A673 (cell line): ENCODE measurements at regions not wholly inside any gene's neighbourhood (a gene's known extent, or its start where the extent isn't known, plus 50 kb on each side); places are given as distances from the start of the nearest gene placed in this dataset.

Experiments
- EZH2 ChIP-seq: fragments of 200-600 bp; sonication (generic); IDR thresholded peaks from 2 replicates; pipeline ENCODE4 v1.6.1; 2017; ENCODE audit warnings: borderline replicate concordance, low read depth, mild to moderate bottlenecking, mixed read lengths, antibody characterized with exemption, low read length; ENCODE audit not compliant: poor library complexity, severe bottlenecking
- TF ChIP-seq, protein P1 (sequence below): fragments of 300-800, 200-600 bp; sonication (generic); conservative IDR thresholded peaks from 2 replicates; pipeline ENCODE4 v1.5.1; 2017; ENCODE audit warnings: low read depth, mild to moderate bottlenecking, antibody characterized with exemption, low read length, moderate library complexity, mixed read lengths

DNA sequence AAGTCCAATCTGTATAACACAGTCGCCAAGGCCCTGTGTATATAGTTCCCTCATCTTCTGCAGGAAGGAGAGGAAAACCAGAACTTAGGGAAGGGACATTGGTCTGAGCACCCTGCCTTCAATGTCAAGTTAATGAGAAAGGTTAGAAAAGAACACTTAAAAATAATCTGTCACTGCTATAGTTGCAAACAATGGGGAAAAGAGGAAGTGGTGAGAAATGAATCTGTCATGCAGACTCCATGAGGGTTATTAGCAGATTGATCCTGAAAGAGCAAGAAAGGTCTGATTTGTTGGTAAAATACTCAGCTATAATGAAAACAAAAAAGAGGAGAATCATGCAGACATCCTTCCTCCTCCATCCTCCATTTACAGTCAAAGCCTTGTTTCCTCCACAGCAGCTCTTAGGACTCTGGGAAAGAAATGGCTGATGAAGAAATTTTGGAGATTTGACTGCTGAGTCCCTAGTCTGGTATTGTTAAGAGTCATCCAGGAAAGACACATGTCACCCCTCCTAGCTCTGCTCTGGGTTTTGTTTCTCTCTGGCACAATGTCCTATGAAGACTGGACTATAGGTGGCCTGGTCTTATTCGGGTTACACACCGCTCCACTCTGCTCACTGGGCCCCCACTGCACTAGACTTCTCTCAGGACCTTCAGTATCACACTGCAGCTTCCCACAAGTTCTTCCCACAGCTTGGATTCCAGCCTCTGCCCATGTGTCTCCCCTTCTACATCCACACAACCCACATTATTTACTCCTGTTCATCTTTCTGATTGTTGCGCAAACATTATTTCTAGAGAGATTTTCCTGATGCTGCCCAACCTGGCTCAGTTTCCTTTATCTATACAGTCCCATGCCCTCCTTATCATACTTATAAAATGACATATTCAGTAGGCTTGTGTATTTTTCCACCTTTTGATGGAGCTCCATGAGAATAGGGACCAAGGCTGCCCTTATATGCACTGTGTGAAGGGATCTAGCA is 56.5 kb upstream of the XYLT1 start:
- TF ChIP-seq, protein P1, sequence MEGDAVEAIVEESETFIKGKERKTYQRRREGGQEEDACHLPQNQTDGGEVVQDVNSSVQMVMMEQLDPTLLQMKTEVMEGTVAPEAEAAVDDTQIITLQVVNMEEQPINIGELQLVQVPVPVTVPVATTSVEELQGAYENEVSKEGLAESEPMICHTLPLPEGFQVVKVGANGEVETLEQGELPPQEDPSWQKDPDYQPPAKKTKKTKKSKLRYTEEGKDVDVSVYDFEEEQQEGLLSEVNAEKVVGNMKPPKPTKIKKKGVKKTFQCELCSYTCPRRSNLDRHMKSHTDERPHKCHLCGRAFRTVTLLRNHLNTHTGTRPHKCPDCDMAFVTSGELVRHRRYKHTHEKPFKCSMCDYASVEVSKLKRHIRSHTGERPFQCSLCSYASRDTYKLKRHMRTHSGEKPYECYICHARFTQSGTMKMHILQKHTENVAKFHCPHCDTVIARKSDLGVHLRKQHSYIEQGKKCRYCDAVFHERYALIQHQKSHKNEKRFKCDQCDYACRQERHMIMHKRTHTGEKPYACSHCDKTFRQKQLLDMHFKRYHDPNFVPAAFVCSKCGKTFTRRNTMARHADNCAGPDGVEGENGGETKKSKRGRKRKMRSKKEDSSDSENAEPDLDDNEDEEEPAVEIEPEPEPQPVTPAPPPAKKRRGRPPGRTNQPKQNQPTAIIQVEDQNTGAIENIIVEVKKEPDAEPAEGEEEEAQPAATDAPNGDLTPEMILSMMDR: no peak
- no peak for TF ChIP-seq EZH2
